Neural cell (in vitro differentiated cells): ENCODE measurements at regions not wholly inside any gene's neighbourhood (a gene's known extent, or its start where the extent isn't known, plus 50 kb on each side); places are given as distances from the start of the nearest gene placed in this dataset.

ENCODE experiments used
- H2AFZ ChIP-seq: fragments of 200-600, 300-800 bp; sonication (generic), shearing (Covaris generic); 2 replicates; pipeline ENCODE4 v1.6.0; 2014; ENCODE audit warnings: low read depth, mild to moderate bottlenecking, antibody characterized with exemption, low read length, moderate library complexity
- H3F3A ChIP-seq: fragments of 200-600 bp; shearing (Covaris generic); 2 replicates; pipeline ENCODE4 v1.6.1; 2016; ENCODE audit warnings: mild to moderate bottlenecking, moderate library complexity, mixed read lengths, antibody characterized with exemption, low read length; ENCODE audit not compliant: insufficient read depth, poor library complexity, severe bottlenecking
- H3K27ac ChIP-seq: fragments of 200-600, 300-800 bp; sonication (generic), shearing (Covaris generic); 2 replicates; pipeline ENCODE4 v1.5.1; 2014; ENCODE audit warnings: mild to moderate bottlenecking, low read length, moderate library complexity
- H3K27me3 ChIP-seq: fragments of 300-800, 200-600 bp; sonication (generic), shearing (Covaris generic); 2 replicates; pipeline ENCODE4 v1.6.0; 2014; ENCODE audit warnings: mild to moderate bottlenecking, low read depth, low read length, moderate library complexity; ENCODE audit not compliant: insufficient read depth
- H3K36me3 ChIP-seq: fragments of 300-800, 200-600 bp; sonication (generic), shearing (Covaris generic); 2 replicates; pipeline ENCODE4 v1.5.1; 2014; ENCODE audit warnings: mild to moderate bottlenecking, antibody characterized with exemption, low read length, moderate library complexity; ENCODE audit not compliant: insufficient read depth
- H3K4me2 ChIP-seq: fragments of 300-800, 200-600 bp; sonication (generic), shearing (Covaris generic); 2 replicates; pipeline ENCODE4 v1.6.0; 2014; ENCODE audit warnings: mild to moderate bottlenecking, low read length
- H3K4me3 ChIP-seq: fragments of 300-800, 200-600 bp; sonication (generic), shearing (Covaris generic); 2 replicates; pipeline ENCODE4 v1.5.1; 2014; ENCODE audit warnings: mild to moderate bottlenecking, low read length, moderate library complexity
- H3K79me2 ChIP-seq: fragments of 200-600 bp; shearing (Covaris generic); replicated peaks from 2 replicates; pipeline ENCODE4 v1.6.0; 2014; ENCODE audit warnings: mild to moderate bottlenecking, low read length, moderate library complexity; ENCODE audit not compliant: insufficient read depth
- H3K9ac ChIP-seq: fragments of 300-800, 200-600 bp; sonication (generic), shearing (Covaris generic); 2 replicates; pipeline ENCODE4 v1.6.1; 2016; ENCODE audit warnings: mild to moderate bottlenecking, low read length, mixed read lengths
- H3K9me2 ChIP-seq: fragments of 200-600 bp; shearing (Covaris generic); 2 replicates; pipeline ENCODE4 v1.6.1; 2016; ENCODE audit warnings: mild to moderate bottlenecking, low read length, mixed read lengths; ENCODE audit not compliant: insufficient read depth
- H3K9me3 ChIP-seq: fragments of 200-600, 300-800 bp; sonication (generic), shearing (Covaris generic); 2 replicates; pipeline ENCODE4 v1.6.1; 2016; ENCODE audit warnings: mild to moderate bottlenecking, mixed run types, low read length, moderate library complexity, mixed read lengths
- H4K20me1 ChIP-seq: fragments of 200-600 bp; shearing (Covaris generic); 2 replicates; pipeline ENCODE4 v1.6.1; 2016; ENCODE audit warnings: mild to moderate bottlenecking, mixed run types; ENCODE audit not compliant: insufficient read depth
- CTCF ChIP-seq: fragments of 450-650 bp; IDR thresholded peaks from 2 replicates; pipeline ENCODE4 v1.5.1; 2014; ENCODE audit warnings: antibody characterized with exemption, mild to moderate bottlenecking, moderate library complexity; ENCODE audit not compliant: poor library complexity, severe bottlenecking
- EP300 ChIP-seq: fragments of 450-650 bp; conservative IDR thresholded peaks from 2 replicates; pipeline ENCODE4 v1.6.1; 2014; ENCODE audit warnings: antibody characterized with exemption, mild to moderate bottlenecking, moderate library complexity; ENCODE audit not compliant: poor library complexity, severe bottlenecking
- EZH2 ChIP-seq: fragments of 200-600, 300-800 bp; shearing (Covaris generic), sonication (generic); IDR thresholded peaks from 2 replicates; pipeline ENCODE4 v1.6.1; 2014; ENCODE audit warnings: antibody characterized with exemption, low read length, borderline replicate concordance, mild to moderate bottlenecking; ENCODE audit not compliant: insufficient read depth, poor library complexity, severe bottlenecking
- MXI1 ChIP-seq: fragments of 450-650 bp; conservative IDR thresholded peaks from 2 replicates; pipeline ENCODE4 v1.6.1; 2014; ENCODE audit warnings: antibody characterized with exemption, mild to moderate bottlenecking; ENCODE audit not compliant: poor library complexity, severe bottlenecking
- POLR2AphosphoS5 ChIP-seq: IDR thresholded peaks from 2 replicates; pipeline ENCODE4 v1.6.1; 2012
- RAD21 ChIP-seq: fragments of 450-650 bp; conservative IDR thresholded peaks from 2 replicates; pipeline ENCODE4 v1.6.1; 2014; ENCODE audit warnings: antibody characterized with exemption, mild to moderate bottlenecking, moderate library complexity
- REST ChIP-seq: IDR thresholded peaks from 2 replicates; pipeline ENCODE4 v1.6.1; 2012; ENCODE audit warnings: borderline replicate concordance
- SMC3 ChIP-seq: fragments of 450-650 bp; conservative IDR thresholded peaks from 2 replicates; pipeline ENCODE4 v1.6.1; 2014; ENCODE audit warnings: antibody characterized with exemption, mild to moderate bottlenecking, moderate library complexity; ENCODE audit not compliant: poor library complexity
- TAF1 ChIP-seq: IDR thresholded peaks from 2 replicates; pipeline ENCODE4 v1.6.1; 2012; ENCODE audit warnings: low read depth

GRCh38 chr10:88196291-88196690, 332.9 kb downstream of the PTEN start:
- Histone ChIP-seq H2AFZ (no peak overlapping the region), H3K27me3 (no peaks in the 10 kb centered on the region), H3K79me2 (no peaks in the 10 kb centered on the region), H3K4me3 (no peak overlapping the region), H3F3A (no peaks in the 10 kb centered on the region), H4K20me1 (no peaks in the 10 kb centered on the region), H3K9ac (no peak overlapping the region), H3K36me3 (no peaks in the 10 kb centered on the region), H3K9me3 (no peaks in the 10 kb centered on the region), H3K27ac (no peak overlapping the region), H3K9me2 (no peaks in the 10 kb centered on the region), H3K4me2 (no peak overlapping the region)
- TF ChIP-seq POLR2AphosphoS5 = no peak
- no peak for TF ChIP-seq EZH2
- no peak for TF ChIP-seq EP300
- TF ChIP-seq SMC3 = no peak
- no peak for TF ChIP-seq REST
- TF ChIP-seq MXI1 = no peak

- H3K9me3 ChIP-seq = no peaks in the 10 kb centered on the region
- H3K36me3 ChIP-seq = no peaks in the 10 kb centered on the region
Observed at GRCh38 chr10:88198023-88198422, 334.6 kb downstream of the PTEN start.

More at GRCh38 chr10:88198023-88198422, 334.6 kb downstream of the PTEN start:
- no peak overlapping the region for H3K4me2 ChIP-seq
- H4K20me1 ChIP-seq = no peaks in the 10 kb centered on the region
- no peaks in the 10 kb centered on the region for H3K27me3 ChIP-seq
- H3K27ac ChIP-seq = no peak overlapping the region
- no peaks in the 10 kb centered on the region for H3K9me2 ChIP-seq
- TF ChIP-seq EZH2 (no peak), POLR2AphosphoS5 (no peak), TAF1 (no peak), MXI1 (no peak), RAD21 (no peak), REST (no peak), CTCF (no peak), EP300 (no peak), SMC3 (no peak)
- no peaks in the 10 kb centered on the region for H3K79me2 ChIP-seq
- H2AFZ ChIP-seq = no peak overlapping the region
- H3K4me3 ChIP-seq = no peak overlapping the region
- no peaks in the 10 kb centered on the region for H3F3A ChIP-seq
- H3K9ac ChIP-seq = no peak overlapping the region
